Osteocyte (in vitro differentiated cells): ENCODE measurements at regions not wholly inside any gene's neighbourhood (a gene's known extent, or its start where the extent isn't known, plus 50 kb on each side); places are given as distances from the start of the nearest gene placed in this dataset.

ENCODE experiments used
- DNase-seq: peaks from one replicate; pipeline ENCODE4 v3.0.0; 2021; ENCODE audit warnings: mixed read lengths; ENCODE audit not compliant: unreplicated experiment; ENCODE audit errors: extremely low spot score
- H3K27ac Mint-ChIP-seq: one replicate; pipeline ENCODE4 v1.8.0; 2021; ENCODE audit warnings: mild to moderate bottlenecking, mixed read lengths; ENCODE audit not compliant: unreplicated experiment
- H3K27me3 Mint-ChIP-seq: one replicate; pipeline ENCODE4 v1.8.0; 2021; ENCODE audit warnings: mixed read lengths; ENCODE audit not compliant: unreplicated experiment
- H3K36me3 Mint-ChIP-seq: one replicate; pipeline ENCODE4 v1.8.0; 2021; ENCODE audit warnings: mixed read lengths; ENCODE audit not compliant: unreplicated experiment
- H3K4me1 Mint-ChIP-seq: one replicate; pipeline ENCODE4 v1.8.0; 2021; ENCODE audit warnings: mixed read lengths; ENCODE audit not compliant: unreplicated experiment
- H3K4me3 Mint-ChIP-seq: one replicate; pipeline ENCODE4 v1.8.0; 2021; ENCODE audit warnings: mild to moderate bottlenecking, moderate library complexity, mixed read lengths; ENCODE audit not compliant: unreplicated experiment
- H3K9me3 Mint-ChIP-seq: one replicate; pipeline ENCODE4 v1.8.0; 2021; ENCODE audit warnings: mixed read lengths; ENCODE audit not compliant: unreplicated experiment
- CTCF ChIP-seq: fragments of 200-600 bp; sonication (generic); IDR thresholded peaks from 2 replicates; pipeline ENCODE4 v1.5.0; 2021; ENCODE audit warnings: antibody characterized with exemption, mild to moderate bottlenecking, moderate library complexity

- Mint-ChIP-seq H3K36me3 (no peaks in the 10 kb centered on the region), H3K4me3 (no peak overlapping the region), H3K4me1 (peaks cover 20% of the 10 kb centered on the region), H3K27ac (no peak overlapping the region), H3K27me3 (peaks cover 4% of the 10 kb centered on the region), H3K9me3 (no peaks in the 10 kb centered on the region)
- TF ChIP-seq CTCF, result no peak
- no peak for DNase-seq
These were observed 58.0 kb upstream of the SPATA31C2 start for GRCh38 chr9:88196142-88196790.

GRCh38 chr9:88193766-88194165 is 55.5 kb upstream of the SPATA31C2 start:
- H3K4me3 Mint-ChIP-seq, result no peak overlapping the region
- H3K4me1 Mint-ChIP-seq, result peaks cover 20% of the 10 kb centered on the region
- H3K36me3 Mint-ChIP-seq, result peaks cover 2% of the 10 kb centered on the region
- H3K27ac Mint-ChIP-seq, result no peak overlapping the region
- H3K27me3 Mint-ChIP-seq, result peaks cover 12% of the 10 kb centered on the region
- no peak for TF ChIP-seq CTCF
- peaks cover 5% of the 10 kb centered on the region for H3K9me3 Mint-ChIP-seq
- no peak for DNase-seq

GRCh38 chr9:88191456-88191855 is 53.2 kb upstream of the SPATA31C2 start:
- Mint-ChIP-seq H3K9me3 (peaks cover 5% of the 10 kb centered on the region), H3K4me3 (no peak overlapping the region), H3K27me3 (peaks cover 12% of the 10 kb centered on the region), H3K27ac (no peak overlapping the region), H3K4me1 (peaks cover 13% of the 10 kb centered on the region), H3K36me3 (peaks cover 2% of the 10 kb centered on the region)
- TF ChIP-seq CTCF, result no peak
- no peak for DNase-seq

- TF ChIP-seq CTCF, result no peak
- DNase-seq, result no peak
These were observed 51.1 kb upstream of the SPATA31C2 start for GRCh38 chr9:88189371-88189770.

More at GRCh38 chr9:88189371-88189770, 51.1 kb upstream of the SPATA31C2 start:
- Mint-ChIP-seq H3K4me1 (peaks cover 25% of the 10 kb centered on the region), H3K4me3 (no peak overlapping the region), H3K9me3 (peaks cover 5% of the 10 kb centered on the region), H3K27me3 (peaks cover 12% of the 10 kb centered on the region), H3K27ac (no peak overlapping the region), H3K36me3 (peaks cover 2% of the 10 kb centered on the region)
